HCT116 (cell line): ENCODE measurements at regions not wholly inside any gene's neighbourhood (a gene's known extent, or its start where the extent isn't known, plus 50 kb on each side); places are given as distances from the start of the nearest gene placed in this dataset.

Experiments used
- CEBPB ChIP-seq: IDR thresholded peaks from 2 replicates; pipeline ENCODE4 v1.6.1; 2012; ENCODE audit warnings: low read depth
- CTCF ChIP-seq, 3 experiments: fragments of 200-600 bp in 1 of 3; sonication (generic) in 1 of 3; IDR thresholded peaks in 2 of 3; conservative IDR thresholded peaks in 1 of 3; 2 replicates each; pipeline ENCODE4 v1.5.1; 2012 to 2017; ENCODE audit warnings: low read depth in 2 of 3, low read length in 2 of 3, antibody characterized with exemption in 1 of 3, borderline replicate concordance in 1 of 3, control low read depth in 1 of 3, mild to moderate bottlenecking in 1 of 3, mixed read lengths in 1 of 3, mixed run types in 1 of 3, moderate library complexity in 1 of 3; ENCODE audit not compliant: insufficient read depth in 1 of 3
- EZH2phosphoT487 ChIP-seq: fragments of 200-600 bp; IDR thresholded peaks from 2 replicates; pipeline ENCODE4 v1.6.1; 2018; ENCODE audit warnings: antibody characterized with exemption, borderline replicate concordance
- POLR2A ChIP-seq: IDR thresholded peaks from 2 replicates; pipeline ENCODE4 v1.7.0; 2011; ENCODE audit warnings: borderline replicate concordance; ENCODE audit not compliant: insufficient read depth, insufficient read length; ENCODE audit errors: extremely low read depth
- POLR2AphosphoS5 ChIP-seq: IDR thresholded peaks from 2 replicates; pipeline ENCODE4 v1.6.1; 2011; ENCODE audit warnings: mild to moderate bottlenecking, low read depth, low read length, moderate library complexity
- RAD21 ChIP-seq: IDR thresholded peaks from 2 replicates; pipeline ENCODE4 v1.6.1; 2012; ENCODE audit warnings: low read depth, mild to moderate bottlenecking
- SRF ChIP-seq: IDR thresholded peaks from 2 replicates; pipeline ENCODE4 v1.6.1; 2012; ENCODE audit warnings: low read depth
- TCF7L2 ChIP-seq: IDR thresholded peaks from 2 replicates; pipeline ENCODE4 v1.7.0; 2011; ENCODE audit warnings: borderline replicate concordance, inconsistent platforms; ENCODE audit not compliant: insufficient read depth, insufficient read length; ENCODE audit errors: extremely low read depth
- ZNF274 ChIP-seq: fragments of 200-500 bp; sonication (Bioruptor generic); IDR thresholded peaks from 2 replicates; pipeline ENCODE4 v1.6.1; 2014; ENCODE audit warnings: mild to moderate bottlenecking, low read depth, low read length, inconsistent platforms
- TF ChIP-seq, protein P1 (sequence below): IDR thresholded peaks from 2 replicates; pipeline ENCODE4 v1.6.1; 2012; ENCODE audit warnings: low read depth

DNA sequence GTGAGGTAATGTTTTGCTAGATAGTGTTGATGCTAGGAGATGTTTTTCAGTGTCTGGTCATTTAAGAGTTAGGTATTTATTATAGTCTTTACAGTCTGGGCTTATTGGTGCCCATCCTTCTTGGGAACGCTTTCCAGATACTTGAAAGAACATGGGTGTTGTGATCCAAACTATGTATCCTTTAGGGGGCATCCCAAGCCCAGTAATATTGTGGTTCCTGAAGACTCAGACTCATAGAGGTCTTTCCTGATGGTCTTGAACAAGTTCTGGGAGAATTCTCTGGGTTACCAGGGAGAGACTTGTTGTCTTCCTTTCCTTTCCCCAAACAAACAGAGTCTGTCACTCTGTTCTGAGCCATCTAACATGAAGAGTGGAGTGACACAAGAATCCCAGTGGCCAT, 99.7 kb upstream of the LRRC3B start:
- TF ChIP-seq CTCF (IDR thresholded peaks at IDR 0.05 in 2 of 3, conservative IDR thresholded peaks at IDR 0.05 in 1 of 3; ENCODE audit: borderline replicate concordance in 1 of 3, insufficient read depth in 1 of 3, low read depth in 2 of 3, low read length in 2 of 3) = no peak
- no peak for TF ChIP-seq POLR2A
- TF ChIP-seq ZNF274 = no peak
- no peak for TF ChIP-seq TCF7L2
- no peak for TF ChIP-seq SRF
- no peak for TF ChIP-seq CEBPB
- TF ChIP-seq, protein P1, sequence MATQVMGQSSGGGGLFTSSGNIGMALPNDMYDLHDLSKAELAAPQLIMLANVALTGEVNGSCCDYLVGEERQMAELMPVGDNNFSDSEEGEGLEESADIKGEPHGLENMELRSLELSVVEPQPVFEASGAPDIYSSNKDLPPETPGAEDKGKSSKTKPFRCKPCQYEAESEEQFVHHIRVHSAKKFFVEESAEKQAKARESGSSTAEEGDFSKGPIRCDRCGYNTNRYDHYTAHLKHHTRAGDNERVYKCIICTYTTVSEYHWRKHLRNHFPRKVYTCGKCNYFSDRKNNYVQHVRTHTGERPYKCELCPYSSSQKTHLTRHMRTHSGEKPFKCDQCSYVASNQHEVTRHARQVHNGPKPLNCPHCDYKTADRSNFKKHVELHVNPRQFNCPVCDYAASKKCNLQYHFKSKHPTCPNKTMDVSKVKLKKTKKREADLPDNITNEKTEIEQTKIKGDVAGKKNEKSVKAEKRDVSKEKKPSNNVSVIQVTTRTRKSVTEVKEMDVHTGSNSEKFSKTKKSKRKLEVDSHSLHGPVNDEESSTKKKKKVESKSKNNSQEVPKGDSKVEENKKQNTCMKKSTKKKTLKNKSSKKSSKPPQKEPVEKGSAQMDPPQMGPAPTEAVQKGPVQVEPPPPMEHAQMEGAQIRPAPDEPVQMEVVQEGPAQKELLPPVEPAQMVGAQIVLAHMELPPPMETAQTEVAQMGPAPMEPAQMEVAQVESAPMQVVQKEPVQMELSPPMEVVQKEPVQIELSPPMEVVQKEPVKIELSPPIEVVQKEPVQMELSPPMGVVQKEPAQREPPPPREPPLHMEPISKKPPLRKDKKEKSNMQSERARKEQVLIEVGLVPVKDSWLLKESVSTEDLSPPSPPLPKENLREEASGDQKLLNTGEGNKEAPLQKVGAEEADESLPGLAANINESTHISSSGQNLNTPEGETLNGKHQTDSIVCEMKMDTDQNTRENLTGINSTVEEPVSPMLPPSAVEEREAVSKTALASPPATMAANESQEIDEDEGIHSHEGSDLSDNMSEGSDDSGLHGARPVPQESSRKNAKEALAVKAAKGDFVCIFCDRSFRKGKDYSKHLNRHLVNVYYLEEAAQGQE = no peak
- no peak for TF ChIP-seq EZH2phosphoT487
- TF ChIP-seq RAD21 = no peak
- no peak for TF ChIP-seq POLR2AphosphoS5
